Smooth muscle cell (in vitro differentiated cells): ENCODE measurements at regions not wholly inside any gene's neighbourhood (a gene's known extent, or its start where the extent isn't known, plus 50 kb on each side); places are given as distances from the start of the nearest gene placed in this dataset.

ENCODE experiments used
- DNase-seq: peaks from one replicate; lab custom pipeline; 2025; ENCODE audit not compliant: unreplicated experiment; lab: John Stamatoyannopoulos, UW
- H2AFZ ChIP-seq: fragments of 200-600 bp; sonication (generic); 2 replicates; pipeline ENCODE4 v1.6.0; 2016; ENCODE audit warnings: antibody characterized with exemption, low read depth, mild to moderate bottlenecking
- H3F3A ChIP-seq: fragments of 200-600 bp; sonication (generic); 2 replicates; pipeline ENCODE4 v1.6.0; 2017; ENCODE audit warnings: antibody characterized with exemption, low read depth
- H3K27ac ChIP-seq: fragments of 200-600 bp; sonication (generic); 2 replicates; pipeline ENCODE4 v1.5.1; 2016; ENCODE audit warnings: low read depth, mild to moderate bottlenecking
- H3K27me3 ChIP-seq: fragments of 200-600 bp; sonication (generic); 2 replicates; pipeline ENCODE4 v1.6.1; 2016; ENCODE audit warnings: low read depth, mild to moderate bottlenecking
- H3K36me3 ChIP-seq: fragments of 200-600 bp; sonication (generic); 2 replicates; pipeline ENCODE4 v1.5.1; 2016; ENCODE audit warnings: low read depth
- H3K4me1 ChIP-seq: fragments of 200-600 bp; sonication (generic); 2 replicates; pipeline ENCODE4 v1.5.1; 2016; ENCODE audit warnings: low read depth
- H3K4me2 ChIP-seq: fragments of 200-600 bp; sonication (generic); 2 replicates; pipeline ENCODE4 v1.6.0; 2016; ENCODE audit warnings: mild to moderate bottlenecking
- H3K4me3 ChIP-seq: fragments of 200-600 bp; sonication (generic); 2 replicates; pipeline ENCODE4 v1.5.1; 2016; ENCODE audit warnings: mild to moderate bottlenecking
- H3K79me2 ChIP-seq: fragments of 200-600 bp; sonication (generic); 2 replicates; pipeline ENCODE4 v1.6.0; 2016; ENCODE audit warnings: low read depth, mild to moderate bottlenecking
- H3K9ac ChIP-seq: fragments of 200-600 bp; sonication (generic); 2 replicates; pipeline ENCODE4 v1.6.0; 2016; ENCODE audit warnings: low read depth
- H3K9me3 ChIP-seq: fragments of 200-600 bp; sonication (generic); replicated peaks from 2 replicates; pipeline ENCODE4 v1.5.1; 2016; ENCODE audit warnings: low read depth
- H4K20me1 ChIP-seq: fragments of 200-600 bp; sonication (generic); 2 replicates; pipeline ENCODE4 v1.6.0; 2016; ENCODE audit warnings: low read depth
- WGBS: methylation state at CpG from one replicate; pipeline ENCODE4 v1.1.7; 2016; ENCODE audit warnings: low lambda C conversion rate; 5-methylcytosine and 5-hydroxymethylcytosine counted together
- TF ChIP-seq, protein P1 (sequence below): fragments of 200-600 bp; sonication (generic); IDR thresholded peaks from 2 replicates; pipeline ENCODE4 v1.5.1; 2017; ENCODE audit warnings: borderline replicate concordance, mild to moderate bottlenecking, antibody characterized with exemption; ENCODE audit not compliant: insufficient read depth, poor library complexity, severe bottlenecking

DNA sequence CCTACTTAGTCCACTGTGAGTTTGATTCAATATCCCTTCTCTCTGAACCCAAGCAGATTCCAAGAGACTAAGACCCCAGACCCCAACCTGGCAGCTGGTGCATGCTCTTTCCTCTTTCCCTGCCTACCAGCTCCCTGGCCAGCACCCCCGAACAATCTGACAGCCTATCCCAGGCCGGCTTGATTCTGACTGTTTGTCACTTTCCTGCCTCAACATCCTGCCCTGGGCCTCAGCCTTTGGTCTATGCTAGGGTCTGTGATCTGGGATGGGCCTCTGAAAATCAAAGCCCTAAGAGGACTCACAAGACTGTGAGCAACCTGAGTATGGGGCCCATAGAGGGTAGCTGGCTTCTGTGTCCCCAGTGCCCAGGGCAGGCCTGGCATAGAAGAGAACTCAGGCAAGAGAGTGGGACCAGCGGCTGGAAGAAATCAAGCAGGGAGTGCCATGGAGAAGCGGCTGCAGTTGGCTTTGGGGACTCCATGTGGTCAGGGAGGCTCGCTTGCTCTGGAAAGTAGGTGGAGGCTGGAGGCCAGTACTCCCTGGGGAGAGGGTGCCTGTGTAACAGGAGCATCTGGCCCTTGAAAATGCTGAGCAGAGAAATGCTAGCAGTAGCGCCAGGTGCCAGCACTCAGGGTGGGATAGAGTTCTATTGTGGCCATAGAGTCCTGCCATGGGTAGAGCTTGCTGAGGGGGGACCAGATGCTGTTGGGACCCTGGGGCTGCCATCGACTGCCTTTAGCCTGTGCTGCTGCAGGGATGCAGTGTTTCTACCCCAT is 343.9 kb downstream of the DYSF start:
- no peak overlapping the region for H3K4me2 ChIP-seq
- no peaks in the 10 kb centered on the region for H3K27me3 ChIP-seq
- no peaks in the 10 kb centered on the region for H4K20me1 ChIP-seq
- WGBS = 96% methylated on average over 7 of the region's 7 CpGs
- H3K9me3 ChIP-seq = no peaks in the 10 kb centered on the region
- no peak overlapping the region for H3K9ac ChIP-seq
- H3K27ac ChIP-seq = no peak overlapping the region
- no peaks in the 10 kb centered on the region for H3K36me3 ChIP-seq
- no peaks in the 10 kb centered on the region for H3F3A ChIP-seq
- H3K79me2 ChIP-seq = no peaks in the 10 kb centered on the region
- peaks cover 3% of the 10 kb centered on the region for H3K4me1 ChIP-seq
- H2AFZ ChIP-seq = no peak overlapping the region
- TF ChIP-seq, protein P1, sequence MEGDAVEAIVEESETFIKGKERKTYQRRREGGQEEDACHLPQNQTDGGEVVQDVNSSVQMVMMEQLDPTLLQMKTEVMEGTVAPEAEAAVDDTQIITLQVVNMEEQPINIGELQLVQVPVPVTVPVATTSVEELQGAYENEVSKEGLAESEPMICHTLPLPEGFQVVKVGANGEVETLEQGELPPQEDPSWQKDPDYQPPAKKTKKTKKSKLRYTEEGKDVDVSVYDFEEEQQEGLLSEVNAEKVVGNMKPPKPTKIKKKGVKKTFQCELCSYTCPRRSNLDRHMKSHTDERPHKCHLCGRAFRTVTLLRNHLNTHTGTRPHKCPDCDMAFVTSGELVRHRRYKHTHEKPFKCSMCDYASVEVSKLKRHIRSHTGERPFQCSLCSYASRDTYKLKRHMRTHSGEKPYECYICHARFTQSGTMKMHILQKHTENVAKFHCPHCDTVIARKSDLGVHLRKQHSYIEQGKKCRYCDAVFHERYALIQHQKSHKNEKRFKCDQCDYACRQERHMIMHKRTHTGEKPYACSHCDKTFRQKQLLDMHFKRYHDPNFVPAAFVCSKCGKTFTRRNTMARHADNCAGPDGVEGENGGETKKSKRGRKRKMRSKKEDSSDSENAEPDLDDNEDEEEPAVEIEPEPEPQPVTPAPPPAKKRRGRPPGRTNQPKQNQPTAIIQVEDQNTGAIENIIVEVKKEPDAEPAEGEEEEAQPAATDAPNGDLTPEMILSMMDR = no peak
- H3K4me3 ChIP-seq = no peak overlapping the region
- DNase-seq = no peak

DNA sequence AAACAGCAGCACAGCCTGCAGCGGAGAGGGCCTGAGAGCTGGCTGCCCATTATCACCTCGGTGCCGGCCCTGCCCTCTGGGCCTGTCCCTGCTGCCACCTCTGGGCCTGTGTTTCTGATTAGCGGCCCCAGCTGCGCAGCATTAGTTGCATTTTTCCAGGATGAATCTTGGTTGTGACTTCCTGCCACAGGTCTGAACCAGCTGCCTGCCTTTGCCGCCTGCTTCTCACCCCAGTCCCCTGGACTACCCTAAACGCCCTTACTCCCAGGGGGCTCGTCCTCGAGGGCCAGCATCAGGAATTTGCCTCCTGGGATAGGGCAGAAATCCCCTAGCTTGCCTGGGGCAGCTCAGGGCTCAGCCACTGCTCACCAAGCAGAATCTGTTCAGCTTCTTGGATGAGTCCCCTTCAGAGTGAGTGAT is 342.8 kb downstream of the DYSF start:
- TF ChIP-seq, protein P1 = no peak
- Histone ChIP-seq H3K27ac (no peak overlapping the region), H3K4me1 (peaks cover 3% of the 10 kb centered on the region), H3K27me3 (no peaks in the 10 kb centered on the region), H4K20me1 (no peaks in the 10 kb centered on the region), H2AFZ (no peak overlapping the region), H3F3A (no peaks in the 10 kb centered on the region), H3K36me3 (no peaks in the 10 kb centered on the region), H3K4me3 (no peak overlapping the region), H3K4me2 (peak overlapping the region; percentile 39), H3K9me3 (no peaks in the 10 kb centered on the region), H3K79me2 (no peaks in the 10 kb centered on the region), H3K9ac (no peak overlapping the region)
- DNase-seq = no peak
- WGBS = 4% methylated on average over 9 of the region's 9 CpGs

DNA sequence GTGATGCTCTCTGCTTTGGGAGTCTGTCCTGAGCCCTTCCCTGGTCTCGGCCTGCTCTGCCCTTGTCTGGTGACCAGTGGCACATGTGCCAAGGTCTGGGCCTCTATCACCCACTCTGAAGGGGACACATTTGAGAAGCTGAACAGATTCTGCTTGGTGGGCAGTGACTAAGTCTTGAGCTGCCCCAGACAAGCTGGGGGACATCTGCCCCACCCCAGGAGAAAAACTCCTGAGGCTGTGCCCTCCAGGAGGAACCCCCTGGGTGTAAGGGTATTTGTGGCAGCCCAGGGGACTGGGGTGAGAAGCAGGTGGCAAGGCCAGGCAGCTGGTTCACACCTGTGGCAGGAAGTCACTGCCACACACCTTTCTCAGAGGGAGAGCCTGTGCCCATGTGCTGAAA is 342.1 kb downstream of the DYSF start:
- Histone ChIP-seq H2AFZ (no peak overlapping the region), H3K27ac (no peak overlapping the region), H3K27me3 (no peaks in the 10 kb centered on the region), H3K36me3 (no peaks in the 10 kb centered on the region), H3F3A (no peaks in the 10 kb centered on the region), H3K4me2 (no peak overlapping the region), H3K4me3 (no peak overlapping the region), H3K4me1 (peaks cover 3% of the 10 kb centered on the region), H3K9ac (no peak overlapping the region), H3K79me2 (no peaks in the 10 kb centered on the region), H4K20me1 (no peaks in the 10 kb centered on the region), H3K9me3 (no peaks in the 10 kb centered on the region)
- WGBS = 96% methylated on average over 1 of the region's 1 CpG
- DNase-seq = no peak
- TF ChIP-seq, protein P1 = no peak

DNA sequence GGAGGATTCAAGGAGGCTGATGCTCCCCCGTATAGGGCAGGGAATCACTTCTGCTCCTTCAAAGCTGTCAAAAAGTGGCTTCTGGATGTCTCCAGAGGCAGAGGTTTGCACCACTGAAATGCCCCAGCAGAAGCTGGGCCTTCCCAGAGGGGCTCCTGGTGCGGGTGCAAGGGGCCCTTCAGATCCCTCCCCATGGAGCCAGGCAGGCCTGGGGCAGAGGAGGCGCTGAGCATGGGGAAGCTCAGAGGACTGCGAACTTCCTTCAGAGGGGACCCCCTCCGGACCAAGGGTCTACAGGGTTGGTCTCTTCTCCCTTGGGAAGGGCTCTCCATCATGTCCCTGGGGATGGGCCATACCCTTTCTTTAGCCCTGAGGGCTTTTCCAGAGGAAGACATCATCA is 341.2 kb downstream of the DYSF start:
- Histone ChIP-seq H3K27me3 (no peaks in the 10 kb centered on the region), H3K4me1 (peaks cover 3% of the 10 kb centered on the region), H4K20me1 (no peaks in the 10 kb centered on the region), H3K9ac (no peak overlapping the region), H3K9me3 (no peaks in the 10 kb centered on the region), H3K4me2 (no peak overlapping the region), H3K36me3 (no peaks in the 10 kb centered on the region), H3K27ac (no peak overlapping the region), H3F3A (no peaks in the 10 kb centered on the region), H2AFZ (no peak overlapping the region), H3K79me2 (no peaks in the 10 kb centered on the region), H3K4me3 (no peak overlapping the region)
- DNase-seq = no peak
- 79% methylated on average over 5 of the region's 5 CpGs for WGBS
- TF ChIP-seq, protein P1 = no peak
